Astrocyte (in vitro differentiated cells and primary cell): ENCODE measurements at regions not wholly inside any gene's neighbourhood (a gene's known extent, or its start where the extent isn't known, plus 50 kb on each side); places are given as distances from the start of the nearest gene placed in this dataset.

Experiments used
- EZH2 ChIP-seq: IDR thresholded peaks from 2 replicates; pipeline ENCODE4 v1.6.1; 2012; ENCODE audit warnings: mild to moderate bottlenecking, low read length, inconsistent platforms; ENCODE audit not compliant: insufficient read depth
- TF ChIP-seq, protein P1 (sequence below): IDR thresholded peaks from 2 replicates; pipeline ENCODE4 v1.5.1; 2011; ENCODE audit warnings: low read depth, mild to moderate bottlenecking, inconsistent platforms, low read length, moderate library complexity; ENCODE audit not compliant: insufficient read depth

GRCh38 chr4:54547299-54548097 is 110.3 kb upstream of the KIT start:
- TF ChIP-seq, protein P1, sequence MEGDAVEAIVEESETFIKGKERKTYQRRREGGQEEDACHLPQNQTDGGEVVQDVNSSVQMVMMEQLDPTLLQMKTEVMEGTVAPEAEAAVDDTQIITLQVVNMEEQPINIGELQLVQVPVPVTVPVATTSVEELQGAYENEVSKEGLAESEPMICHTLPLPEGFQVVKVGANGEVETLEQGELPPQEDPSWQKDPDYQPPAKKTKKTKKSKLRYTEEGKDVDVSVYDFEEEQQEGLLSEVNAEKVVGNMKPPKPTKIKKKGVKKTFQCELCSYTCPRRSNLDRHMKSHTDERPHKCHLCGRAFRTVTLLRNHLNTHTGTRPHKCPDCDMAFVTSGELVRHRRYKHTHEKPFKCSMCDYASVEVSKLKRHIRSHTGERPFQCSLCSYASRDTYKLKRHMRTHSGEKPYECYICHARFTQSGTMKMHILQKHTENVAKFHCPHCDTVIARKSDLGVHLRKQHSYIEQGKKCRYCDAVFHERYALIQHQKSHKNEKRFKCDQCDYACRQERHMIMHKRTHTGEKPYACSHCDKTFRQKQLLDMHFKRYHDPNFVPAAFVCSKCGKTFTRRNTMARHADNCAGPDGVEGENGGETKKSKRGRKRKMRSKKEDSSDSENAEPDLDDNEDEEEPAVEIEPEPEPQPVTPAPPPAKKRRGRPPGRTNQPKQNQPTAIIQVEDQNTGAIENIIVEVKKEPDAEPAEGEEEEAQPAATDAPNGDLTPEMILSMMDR = no peak
- TF ChIP-seq EZH2 = no peak
